ENCODE measurements at regions not wholly inside any gene's neighbourhood (a gene's known extent, or its start where the extent isn't known, plus 50 kb on each side); places are given as distances from the start of the nearest gene placed in this dataset.
"Not testable (repeated sequence)": the region's sequence is repeated elsewhere in the genome, so short reads cannot be mapped to it uniquely, and the experiment has no call there.

DNA sequence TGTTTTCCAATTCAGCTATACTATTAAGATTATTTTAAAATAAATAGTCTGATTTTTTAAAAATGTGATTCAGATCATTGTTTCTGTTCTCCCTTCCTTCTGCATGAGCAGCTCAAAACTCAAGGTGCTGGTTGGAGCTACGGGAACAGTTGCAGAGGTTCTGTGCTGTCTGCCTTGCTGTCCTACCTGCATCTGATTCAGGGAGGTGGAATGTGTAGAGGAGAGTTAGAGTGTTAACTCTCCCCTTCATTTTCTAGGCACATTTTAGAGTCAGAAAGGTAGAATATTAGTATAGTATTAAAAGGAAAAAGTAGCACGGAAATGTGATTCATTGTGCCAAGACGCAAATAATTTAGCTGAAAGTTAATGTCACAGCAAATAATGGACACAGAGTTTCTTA lies 188.1 kb upstream of the SLC35B3 start:
- DNase-seq (ENCODE audit: low read depth in 3 of 3): no peak

DNA sequence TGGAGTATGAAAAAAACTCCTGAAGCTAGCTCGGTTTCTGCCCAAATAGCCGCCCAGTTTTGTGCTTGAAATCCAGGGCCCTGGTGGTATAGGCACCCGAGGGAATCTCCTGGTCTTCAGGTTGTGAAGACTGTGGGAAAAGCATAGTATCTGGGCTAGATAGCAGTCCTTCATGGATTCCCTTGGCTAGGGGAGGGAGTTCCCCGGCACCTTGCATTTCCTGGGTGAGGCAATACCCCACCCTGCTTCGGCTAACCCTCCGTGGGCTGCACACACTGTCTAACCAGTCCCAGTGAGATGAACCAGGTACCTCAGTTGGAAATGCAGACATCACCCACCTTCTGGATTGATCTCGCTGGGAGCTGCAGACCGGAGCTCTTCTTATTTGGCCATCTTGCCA lies 184.5 kb upstream of the SLC35B3 start:
- no peak for DNase-seq (ENCODE audit: low read depth in 3 of 3)

GRCh38 chr6:8619408-8619807 lies 184.1 kb upstream of the SLC35B3 start:
- DNase-seq (ENCODE audit: low read depth in 3 of 3): not testable (repeated sequence)

DNA sequence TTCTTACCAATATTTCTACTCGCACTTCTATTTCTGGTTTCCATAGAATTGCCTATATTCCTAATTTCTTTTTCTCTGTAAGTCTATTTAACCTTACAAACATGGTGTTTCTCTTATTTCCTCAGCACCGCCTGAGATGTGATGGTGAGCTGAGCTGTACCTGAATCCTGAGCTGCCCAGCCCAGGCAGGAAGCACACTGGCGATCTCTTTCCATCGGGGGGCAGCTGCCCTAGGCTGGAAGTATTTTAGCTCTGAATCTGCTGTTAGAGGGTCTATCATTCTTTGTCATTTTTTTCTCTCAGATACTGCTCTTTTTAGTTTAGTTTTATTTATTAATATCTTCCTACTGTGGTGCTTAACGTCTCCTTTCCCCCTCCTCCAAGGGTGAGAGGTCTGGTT lies 173.4 kb upstream of the SLC35B3 start:
- DNase-seq (ENCODE audit: low read depth in 3 of 3): no peak

DNA sequence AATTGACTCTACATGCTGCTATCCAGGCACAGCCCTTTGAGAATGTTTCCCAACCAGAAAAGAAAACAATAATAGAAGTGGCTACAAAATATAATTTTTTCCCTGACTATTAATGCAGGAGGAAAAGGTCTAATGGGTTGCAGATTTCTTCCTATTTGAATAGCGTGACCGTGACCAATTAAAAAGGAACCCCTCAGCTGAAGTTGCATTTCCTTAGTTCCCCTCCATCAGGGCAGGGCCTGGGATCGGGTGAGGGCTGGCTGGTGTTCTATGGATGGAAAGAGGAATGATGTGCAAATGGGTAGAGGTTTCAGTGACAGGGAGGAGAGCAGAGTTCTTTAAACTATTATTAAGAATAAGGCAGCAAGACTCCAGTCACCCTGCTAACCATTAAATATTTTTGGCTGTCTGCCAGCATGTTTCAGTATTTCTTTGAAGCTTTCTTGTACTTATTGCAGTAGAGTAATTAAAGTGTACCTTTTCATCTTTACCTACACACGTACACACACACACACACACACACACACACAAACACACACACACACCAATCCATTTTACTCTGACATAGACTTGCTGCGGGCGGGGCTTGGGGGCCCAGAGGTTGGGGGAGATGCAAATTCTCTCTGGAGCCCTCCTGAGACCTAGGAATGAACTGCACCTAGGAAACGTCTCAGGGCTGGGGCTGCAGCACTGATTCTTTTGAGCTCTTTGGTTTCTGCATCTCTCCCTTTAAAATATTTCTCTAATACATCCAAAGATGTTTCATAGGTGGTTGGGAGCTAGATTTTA lies 154.8 kb upstream of the SLC35B3 start:
- no peak for DNase-seq (ENCODE audit: low read depth in 3 of 3)

DNA sequence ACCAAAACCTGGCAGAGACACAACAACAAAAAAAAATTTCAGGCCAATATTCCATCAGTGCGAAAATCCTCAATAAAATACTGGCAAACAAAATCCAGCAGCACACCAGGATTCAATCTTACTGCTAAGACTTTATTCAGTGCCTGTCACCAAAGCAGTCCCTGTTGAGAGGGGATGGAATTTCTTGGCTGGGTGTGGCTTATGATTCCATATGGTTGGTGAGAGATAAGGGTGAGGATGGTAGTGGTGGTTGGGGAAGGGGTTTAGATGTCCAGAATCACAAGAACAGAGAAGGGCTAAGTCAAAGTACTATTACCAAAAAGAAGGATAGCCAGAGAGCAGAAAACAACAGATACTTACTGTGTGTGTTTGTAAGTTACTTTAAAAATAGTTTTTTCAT lies 152.8 kb upstream of the SLC35B3 start:
- no peak for DNase-seq (ENCODE audit: low read depth in 3 of 3)

GRCh38 chr6:8583291-8583690 lies 147.9 kb upstream of the SLC35B3 start:
- no peak for DNase-seq (ENCODE audit: low read depth in 3 of 3)

DNA sequence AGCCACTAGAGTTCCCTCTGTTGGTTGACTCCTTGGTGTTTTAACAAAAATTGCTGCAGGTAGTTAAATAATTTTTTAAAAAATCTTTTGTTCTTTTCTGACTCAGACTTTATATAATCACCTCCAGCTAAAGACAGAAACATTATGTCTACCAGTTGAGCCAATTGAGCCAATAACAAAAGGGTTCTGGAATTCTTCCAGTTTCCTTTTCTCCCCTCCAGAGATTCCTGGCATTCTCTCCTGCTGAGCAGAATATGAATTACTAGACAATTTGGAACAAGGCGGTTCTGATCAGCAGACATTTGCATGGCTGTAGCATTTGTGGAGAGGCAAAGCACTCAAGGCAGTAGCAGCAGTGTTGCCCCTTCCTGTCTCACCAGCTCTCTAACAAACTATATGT lies 144.0 kb upstream of the SLC35B3 start:
- no peak for DNase-seq (ENCODE audit: low read depth in 3 of 3)

- DNase-seq (ENCODE audit: low read depth in 3 of 3): no peak
Measured at GRCh38 chr6:8578006-8578405, 142.7 kb upstream of the SLC35B3 start.

- DNase-seq (ENCODE audit: low read depth in 3 of 3): no peak
Measured at GRCh38 chr6:8574749-8575468, 139.6 kb upstream of the SLC35B3 start.

GRCh38 chr6:8574311-8574710 lies 139.0 kb upstream of the SLC35B3 start:
- no peak for DNase-seq (ENCODE audit: low read depth in 3 of 3)

DNA sequence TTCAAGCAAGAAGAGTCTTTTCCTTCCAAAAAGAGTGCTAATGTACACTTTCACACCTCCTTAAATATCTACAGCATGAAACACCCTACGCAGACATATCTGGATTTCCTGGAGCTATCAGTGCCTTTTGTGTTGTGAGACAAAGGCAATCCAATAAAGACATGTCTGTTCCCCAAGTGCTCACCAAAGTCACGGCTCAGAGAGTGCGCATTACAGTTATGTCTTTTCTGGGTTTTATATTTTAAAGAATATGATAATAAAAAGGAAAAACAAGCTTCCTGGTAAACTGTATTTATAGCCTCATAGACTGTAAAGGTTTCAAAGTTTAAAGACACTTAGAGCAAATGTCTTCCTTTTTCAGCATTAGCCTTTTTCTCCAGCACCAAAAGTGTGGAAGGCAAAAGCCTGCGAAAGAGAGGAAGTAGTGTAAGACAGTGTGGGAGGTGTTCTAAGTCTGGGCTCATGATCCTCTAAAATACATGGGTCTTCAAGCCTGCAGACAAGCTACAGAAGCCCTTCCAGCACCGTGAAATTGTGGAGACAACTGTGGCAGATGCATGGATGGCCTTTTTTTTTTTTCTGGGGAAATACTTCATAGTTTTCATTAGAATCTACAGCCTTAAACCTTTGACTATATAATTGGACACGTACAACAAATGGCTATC lies 135.0 kb upstream of the SLC35B3 start:
- DNase-seq (ENCODE audit: low read depth in 3 of 3): no peak

GRCh38 chr6:8562125-8562524 lies 126.8 kb upstream of the SLC35B3 start:
- no peak for DNase-seq (ENCODE audit: low read depth in 3 of 3)

- no peak for DNase-seq (ENCODE audit: low read depth in 3 of 3)
Measured at GRCh38 chr6:8558953-8559352, 123.6 kb upstream of the SLC35B3 start.

- DNase-seq (ENCODE audit: low read depth in 3 of 3): no peak
Measured at GRCh38 chr6:8557014-8557748, 121.8 kb upstream of the SLC35B3 start.

- no peak for DNase-seq (ENCODE audit: low read depth in 3 of 3)
Measured at GRCh38 chr6:8556370-8557013, 121.1 kb upstream of the SLC35B3 start.

DNA sequence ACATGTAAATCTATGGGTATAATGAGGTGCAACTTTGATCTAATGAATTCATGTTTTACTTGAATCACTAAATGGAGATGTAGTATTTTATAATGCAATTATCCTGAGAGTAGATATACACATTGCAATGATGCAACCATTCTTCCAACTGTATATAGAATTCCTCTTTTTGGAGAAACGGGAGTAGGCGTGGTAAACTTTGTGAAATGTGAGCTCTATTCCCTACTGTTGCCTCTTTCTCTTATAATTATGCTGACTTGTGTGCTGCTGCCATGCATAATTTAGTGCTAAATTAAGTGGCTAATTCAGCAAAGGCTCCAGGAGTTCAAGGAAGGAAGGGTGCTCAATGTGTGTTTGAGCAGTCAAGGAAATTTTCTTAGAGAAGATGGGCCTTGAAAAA lies 116.6 kb upstream of the SLC35B3 start:
- DNase-seq (ENCODE audit: low read depth in 3 of 3): no peak

GRCh38 chr6:8551386-8551785 lies 116.0 kb upstream of the SLC35B3 start:
- DNase-seq (ENCODE audit: low read depth in 3 of 3): no peak

DNA sequence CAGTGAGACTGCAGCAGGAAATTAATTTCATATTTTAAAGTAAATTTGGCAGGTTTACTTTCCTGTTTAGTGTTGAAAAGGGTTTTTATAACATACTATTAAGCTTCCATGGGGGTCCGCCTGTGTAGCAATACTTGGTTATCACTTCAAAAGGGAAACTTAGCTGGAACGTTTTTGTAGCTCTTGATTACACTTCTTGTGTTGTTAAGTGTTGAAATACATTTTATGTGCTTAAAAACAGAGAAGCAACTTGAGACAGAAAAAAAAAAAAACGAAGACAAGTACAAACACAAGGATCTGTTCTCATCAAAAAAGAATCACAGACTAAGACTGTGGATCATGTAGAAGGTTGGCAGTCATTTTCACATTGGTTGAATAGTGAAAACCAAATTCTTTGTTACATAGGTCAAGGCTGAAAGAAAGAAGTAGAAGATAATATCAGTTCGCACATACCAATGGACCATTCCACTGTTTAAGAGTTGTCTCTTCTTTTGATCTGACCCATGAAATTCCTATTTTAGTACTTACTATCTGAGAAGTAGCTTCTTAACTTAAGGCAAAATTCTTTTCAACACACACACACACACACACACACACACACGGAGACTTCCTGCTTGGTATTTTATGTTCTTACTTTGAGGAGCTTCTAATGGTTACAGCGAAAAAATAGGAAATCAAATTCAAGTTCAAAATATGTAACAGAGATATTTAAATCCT lies 113.9 kb upstream of the SLC35B3 start:
- no peak for DNase-seq (ENCODE audit: low read depth in 3 of 3)

- no peak for DNase-seq (ENCODE audit: low read depth in 3 of 3)
Measured at GRCh38 chr6:8546496-8546895, 111.2 kb upstream of the SLC35B3 start.

GRCh38 chr6:8545336-8545735 lies 110.0 kb upstream of the SLC35B3 start:
- DNase-seq (ENCODE audit: low read depth in 3 of 3): no peak
